GM18505 (cell line): ENCODE measurements at regions not wholly inside any gene's neighbourhood (a gene's known extent, or its start where the extent isn't known, plus 50 kb on each side); places are given as distances from the start of the nearest gene placed in this dataset.

Experiments used
- ATAC-seq: cut with Tn5 transposase; IDR thresholded peaks from one replicate; pipeline ENCODE4 v1.9.1; 2021; ENCODE audit not compliant: unreplicated experiment
- POLR2A ChIP-seq: IDR thresholded peaks from 4 replicates; pipeline ENCODE4 v1.6.1; 2011; ENCODE audit warnings: borderline replicate concordance; ENCODE audit not compliant: insufficient read depth, insufficient read length; ENCODE audit errors: extremely low read depth

DNA sequence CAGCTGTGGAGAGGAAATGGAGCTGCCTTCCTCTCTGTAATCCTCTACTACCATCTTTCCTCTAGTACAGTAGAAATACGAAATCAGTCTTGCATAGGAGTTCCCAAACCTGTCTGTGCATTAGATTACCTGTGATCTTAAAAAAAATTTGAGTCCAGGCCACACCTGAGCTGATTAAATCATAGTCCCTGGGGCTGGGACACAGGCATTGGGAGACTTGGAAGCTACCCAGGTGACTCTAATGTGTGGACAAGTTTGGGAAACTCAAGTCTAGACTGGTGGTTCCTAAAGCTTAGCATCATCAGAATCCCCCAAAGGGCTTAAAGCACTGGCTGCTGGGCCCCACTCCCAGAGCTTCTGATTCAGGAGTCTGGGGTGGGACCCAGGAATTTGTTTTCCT, 152.7 kb upstream of the GLI3 start:
- no peak for ATAC-seq
- TF ChIP-seq POLR2A = no peak

DNA sequence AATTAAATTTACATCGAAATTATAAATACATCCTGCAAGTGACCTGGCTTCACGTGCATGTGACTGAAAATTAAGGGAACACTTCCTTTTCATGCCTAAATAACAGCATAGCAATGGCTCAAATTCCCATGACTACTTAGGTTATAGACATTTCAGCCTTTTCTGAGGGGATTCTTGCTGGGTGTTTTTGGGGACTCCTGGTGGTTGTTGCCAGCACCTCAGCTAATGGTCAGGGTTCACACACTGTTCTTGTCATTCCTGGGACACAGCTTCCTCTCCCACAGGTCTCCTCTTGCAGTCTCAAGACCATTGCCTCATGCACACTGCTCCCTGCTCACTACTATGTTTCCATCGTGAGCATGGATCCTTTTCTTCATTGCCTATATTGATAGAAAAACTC, 148.9 kb upstream of the GLI3 start:
- ATAC-seq = no peak
- no peak for TF ChIP-seq POLR2A

DNA sequence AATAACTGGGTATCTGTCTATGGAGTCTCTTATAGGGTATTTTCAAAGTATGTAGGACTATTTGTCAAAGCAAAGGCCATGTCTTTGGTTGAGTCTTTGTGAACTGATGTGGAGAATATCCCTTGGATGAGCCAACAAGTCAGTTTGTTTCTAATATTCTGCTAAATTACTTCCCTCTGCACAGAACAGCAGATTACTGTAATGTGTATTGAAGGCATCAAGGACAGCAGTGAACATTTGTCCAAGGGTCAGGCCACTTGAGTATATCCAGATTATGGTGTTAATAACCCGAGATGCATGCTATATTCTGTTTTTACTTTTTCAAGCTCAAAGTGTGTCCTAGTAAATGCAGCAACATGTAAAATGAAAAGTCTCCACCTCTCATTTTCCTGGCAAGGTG, 144.2 kb upstream of the GLI3 start:
- no peak for TF ChIP-seq POLR2A
- ATAC-seq = no peak

DNA sequence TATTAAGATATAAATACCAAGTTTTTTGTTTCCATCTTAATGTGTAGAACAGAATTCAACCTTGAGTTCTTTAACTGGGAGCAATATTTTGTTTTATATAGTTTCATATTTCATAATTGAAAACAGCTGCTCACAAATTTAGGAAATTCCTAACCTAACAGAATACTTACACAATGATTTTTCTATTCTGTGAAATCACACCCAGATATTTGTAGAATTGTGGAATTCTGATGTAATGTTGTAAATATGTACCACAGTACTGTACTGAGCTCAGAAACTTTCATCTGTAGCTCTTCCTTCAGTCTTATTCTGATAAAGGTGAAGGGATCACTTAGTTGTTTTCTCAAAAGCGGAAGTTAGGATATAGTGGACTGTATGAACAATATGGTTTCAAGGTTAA, 143.4 kb upstream of the GLI3 start:
- no peak for ATAC-seq
- TF ChIP-seq POLR2A = no peak

DNA sequence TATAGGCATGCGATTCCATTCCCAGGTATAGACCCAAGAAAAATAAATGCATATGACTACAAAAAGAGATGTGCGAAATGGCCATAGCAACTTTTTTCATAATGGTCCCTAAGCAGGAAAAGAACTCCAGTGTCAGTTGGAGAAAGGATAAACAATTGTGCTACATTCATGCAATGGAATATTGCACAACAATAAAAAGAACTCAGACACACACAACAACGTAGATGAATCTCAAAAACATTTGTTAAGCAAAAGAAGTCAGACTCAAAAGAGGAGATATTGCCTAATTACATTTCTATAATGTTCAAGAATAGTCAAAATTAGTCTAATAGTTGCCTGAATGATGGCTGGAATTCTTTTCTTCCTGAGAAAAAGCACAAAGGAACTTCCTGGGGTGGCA, 141.1 kb upstream of the GLI3 start:
- no peak for ATAC-seq
- no peak for TF ChIP-seq POLR2A

DNA sequence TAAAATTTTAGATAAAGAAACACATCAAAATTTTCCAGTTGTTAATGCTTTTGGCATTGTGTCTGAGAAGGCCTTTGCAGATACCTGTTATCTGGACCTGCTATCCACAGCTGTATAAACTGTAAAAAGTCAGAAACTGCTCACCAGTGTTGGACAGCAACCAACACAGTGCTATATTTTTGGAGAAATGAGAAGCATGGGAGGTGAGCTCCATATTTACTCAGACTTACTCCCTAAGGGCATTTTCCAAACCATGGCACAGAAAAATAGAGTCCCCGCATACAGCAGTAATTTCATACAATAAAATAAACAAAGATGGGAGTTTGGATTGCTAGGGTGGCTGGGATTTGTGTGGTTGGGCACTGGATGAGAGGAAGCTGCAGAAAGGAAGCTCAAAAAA, 136.3 kb upstream of the GLI3 start:
- no peak for ATAC-seq
- TF ChIP-seq POLR2A = no peak

DNA sequence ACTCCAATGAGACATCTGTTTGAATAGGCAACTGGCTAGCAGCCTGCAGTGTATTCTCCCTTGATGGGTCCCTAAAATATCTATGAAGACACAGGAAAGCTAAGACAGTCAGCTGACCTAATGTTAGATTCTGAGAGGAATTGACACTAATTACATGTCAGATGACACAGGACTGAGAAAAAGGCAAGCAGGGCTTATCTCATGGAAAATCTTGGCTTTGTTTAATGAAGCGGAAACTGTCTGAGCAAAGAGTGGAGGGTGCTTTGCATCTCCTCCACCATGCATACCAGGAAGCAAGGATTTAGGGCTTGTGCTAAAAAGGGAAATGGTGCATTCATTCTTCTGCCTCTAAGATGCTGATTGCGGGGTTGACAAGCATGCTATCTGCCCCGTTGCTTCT, 135.5 kb upstream of the GLI3 start:
- no peak for TF ChIP-seq POLR2A

DNA sequence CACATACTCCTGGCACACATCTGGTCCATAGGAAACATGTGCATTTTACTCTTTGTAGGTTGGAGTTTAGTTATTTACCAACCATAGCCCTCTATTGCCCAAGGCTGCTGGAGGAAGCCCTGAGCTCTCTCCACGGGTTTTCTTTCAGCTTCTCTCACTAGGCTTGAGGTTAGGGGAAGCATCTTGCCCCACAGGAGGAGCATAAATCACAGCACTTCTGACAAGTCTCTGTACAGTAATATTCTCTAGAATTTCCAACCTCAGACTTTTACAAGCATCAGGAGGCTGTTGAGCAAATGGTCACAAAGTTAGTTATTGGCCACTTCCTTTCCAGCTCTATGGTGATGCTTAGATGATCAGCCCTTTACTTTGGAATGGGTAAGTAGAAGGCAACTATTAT, 122.9 kb upstream of the GLI3 start:
- ATAC-seq = no peak
- no peak for TF ChIP-seq POLR2A

More for the DNA sequence above, 135.5 kb upstream of the GLI3 start:
- no peak for ATAC-seq

DNA sequence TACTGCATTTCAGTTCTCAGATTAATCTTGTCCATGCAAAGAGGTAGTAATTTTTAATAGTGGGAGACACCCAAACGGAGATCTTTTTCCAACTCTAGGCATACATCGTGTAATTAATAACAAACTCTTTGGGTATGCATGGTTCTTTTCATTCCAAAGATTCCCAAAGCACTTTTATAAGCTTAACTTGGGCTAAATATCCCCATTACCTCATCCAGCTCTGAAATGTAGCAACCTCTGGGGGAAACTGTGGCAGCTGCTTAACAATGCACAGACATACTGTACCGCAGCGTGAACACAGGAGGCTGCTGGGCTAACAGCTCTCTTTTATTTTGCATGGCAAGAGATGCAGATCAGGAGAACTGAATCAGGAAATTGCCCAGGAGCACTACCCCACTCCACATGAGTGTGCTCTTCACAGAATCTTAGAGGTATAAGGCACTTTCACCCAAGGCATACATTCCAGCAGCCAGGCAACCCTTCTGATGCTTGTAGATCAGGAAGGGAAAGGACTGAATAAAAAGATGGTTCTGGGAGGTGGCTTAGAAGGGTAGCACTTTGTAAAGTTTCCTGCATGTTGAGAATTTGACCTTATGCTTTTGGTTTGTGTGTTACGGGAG, 114.4 kb upstream of the GLI3 start:
- no peak for TF ChIP-seq POLR2A
- no peak for ATAC-seq

DNA sequence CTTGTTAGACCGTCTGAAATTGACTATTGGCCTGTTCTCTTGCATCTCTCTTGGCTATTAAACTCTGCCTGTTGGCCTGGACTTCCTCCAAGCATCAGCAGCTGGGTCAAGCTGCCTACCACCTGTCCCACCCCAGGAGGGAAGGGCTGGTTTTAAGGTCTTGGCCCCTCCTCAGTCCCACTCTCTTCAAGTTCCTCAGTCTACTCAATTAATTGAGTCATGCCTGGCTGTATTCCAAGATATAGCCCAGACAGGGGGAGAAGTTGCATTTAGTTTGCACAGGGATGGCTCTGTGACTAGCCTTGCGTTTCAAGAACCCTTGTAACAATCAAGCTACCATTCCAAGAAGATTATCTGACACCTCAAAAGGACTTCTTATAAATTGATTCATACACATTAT, 113.8 kb upstream of the GLI3 start:
- TF ChIP-seq POLR2A = no peak
- ATAC-seq = no peak

DNA sequence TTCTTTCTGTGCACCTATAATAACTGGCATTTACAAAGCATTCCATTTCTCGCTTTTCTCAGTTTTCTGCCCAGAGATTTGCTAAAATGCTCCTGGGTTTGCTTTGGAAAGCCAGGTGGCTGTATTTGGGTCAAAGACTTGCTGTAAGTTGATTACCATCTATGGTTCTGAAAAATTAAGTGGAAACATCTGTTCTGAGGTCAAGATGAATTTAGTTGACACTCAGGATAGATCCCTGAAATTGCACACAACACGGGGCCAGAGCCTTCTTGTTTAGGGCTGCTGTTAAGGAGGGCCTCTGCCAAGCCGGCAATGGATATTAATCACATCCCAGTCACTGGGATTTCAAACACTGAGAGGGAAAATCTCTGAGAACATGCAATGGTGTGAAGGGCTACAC, 111.6 kb upstream of the GLI3 start:
- no peak for ATAC-seq
- TF ChIP-seq POLR2A = no peak

DNA sequence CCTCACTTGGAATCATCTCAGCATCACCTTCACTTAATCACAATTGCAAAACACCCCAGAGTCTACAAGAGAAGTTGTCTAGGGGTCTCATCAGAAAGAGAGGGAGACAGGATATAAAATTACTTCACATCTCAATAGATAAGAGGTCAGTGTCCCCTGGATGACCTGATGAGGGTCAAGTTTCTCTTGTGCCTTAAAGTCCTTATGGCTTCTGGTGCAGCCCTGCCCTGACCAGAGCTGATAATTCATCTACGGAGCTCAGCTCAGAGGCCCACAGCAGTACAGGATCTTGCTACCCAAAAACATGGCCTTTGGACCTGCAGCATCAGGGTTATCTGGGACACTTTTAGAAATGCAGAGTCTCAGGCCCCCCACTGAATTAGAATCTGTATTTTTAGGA, 111.1 kb upstream of the GLI3 start:
- ATAC-seq = no peak
- no peak for TF ChIP-seq POLR2A

DNA sequence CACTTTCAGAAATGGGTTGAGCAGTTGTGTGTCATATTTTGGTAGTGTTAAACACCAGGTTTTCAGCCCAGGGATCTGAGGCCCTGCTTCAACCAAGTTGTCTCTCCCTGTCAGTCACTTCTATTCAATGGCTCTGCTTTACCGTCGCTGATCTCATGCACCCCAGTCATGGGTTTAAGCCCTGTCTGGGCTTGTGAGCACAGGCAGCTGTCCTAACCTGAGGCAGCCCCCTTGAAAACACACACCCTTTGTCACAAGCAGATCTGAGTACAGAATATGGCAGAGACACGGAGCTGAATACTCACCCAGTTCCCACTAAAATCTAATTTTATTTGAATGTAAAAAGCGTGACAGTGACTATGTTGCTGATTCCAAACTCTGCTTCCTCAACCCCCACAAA, 110.6 kb upstream of the GLI3 start:
- no peak for TF ChIP-seq POLR2A
- ATAC-seq = no peak

DNA sequence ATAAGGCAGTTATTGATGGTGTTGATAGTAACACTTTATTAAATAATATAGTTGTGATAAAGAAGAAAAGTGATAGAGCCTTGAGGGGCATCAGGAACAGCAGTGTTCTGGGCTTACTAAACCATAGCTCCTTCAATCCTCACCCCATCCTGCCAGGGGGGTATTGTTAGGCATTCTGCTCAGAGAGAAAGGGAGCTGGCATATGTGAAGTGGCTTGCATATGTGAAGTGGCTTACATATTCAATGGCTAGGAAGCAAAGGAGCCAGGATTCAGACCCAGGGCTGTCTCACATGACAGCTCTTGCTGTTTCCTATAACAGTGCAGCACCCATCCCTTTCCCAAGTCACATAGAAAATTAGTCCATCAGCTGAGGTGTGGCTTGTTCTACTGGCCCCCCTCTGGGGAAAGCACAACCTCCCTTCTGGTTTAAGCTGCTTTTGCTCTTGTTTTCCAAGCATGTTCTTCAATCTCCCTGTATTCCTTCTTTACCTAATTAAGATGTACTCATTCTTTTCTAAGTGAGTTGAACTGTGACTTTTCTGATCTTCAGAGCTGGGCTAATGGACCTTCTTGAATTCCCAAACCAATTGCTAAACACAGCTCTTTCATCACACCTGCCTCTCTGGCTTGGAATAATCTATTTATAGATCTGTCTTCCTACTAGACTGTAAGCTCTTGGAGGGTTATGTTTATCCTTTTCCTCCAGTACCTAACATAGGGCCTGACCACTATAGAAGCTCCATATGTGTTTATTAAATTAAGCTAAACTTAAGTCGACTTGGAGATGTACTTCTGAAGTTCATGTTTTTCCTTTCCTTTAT, 108.7 kb upstream of the GLI3 start:
- ATAC-seq = no peak
- no peak for TF ChIP-seq POLR2A
